ENCODE measurements at regions not wholly inside any gene's neighbourhood (a gene's known extent, or its start where the extent isn't known, plus 50 kb on each side); places are given as distances from the start of the nearest gene placed in this dataset.

GRCh38 chr12:73998894-73999293 lies 538.7 kb upstream of the ATXN7L3B start:
- CTCF ChIA-PET (ENCODE audit: partially characterized antibody) = no interaction called here
- POLR2A ChIA-PET (ENCODE audit: partially characterized antibody) = interaction anchor here (0.7 kb wide), 1 partner anchor 1800 kb away, joined by 4 read pairs; no protein-coding TSS in a partner anchor
- TF ChIP-seq CBX8 (IDR thresholded peaks at IDR 0.05; ENCODE audit: borderline replicate concordance, low read depth, low read length) (no peak), NANOG (IDR thresholded peaks at IDR 0.05; ENCODE audit: insufficient read depth, low read depth, low read length, poor library complexity, severe bottlenecking) (no peak), KDM5A (IDR thresholded peaks at IDR 0.05; ENCODE audit: low read length) (no peak), CTCF (IDR thresholded peaks at IDR 0.05; ENCODE audit: control extremely low read depth in 1 of 3, insufficient read depth in 1 of 3, low read depth in 1 of 3, low read length in 3 of 3) (no peak), RAD21 (IDR thresholded peaks at IDR 0.05 in 1 of 2, conservative IDR thresholded peaks at IDR 0.05 in 1 of 2; ENCODE audit: low read depth in 2 of 2, low read length in 2 of 2) (no peak), E2F6 (IDR thresholded peaks at IDR 0.05) (no peak), SUZ12 (IDR thresholded peaks at IDR 0.05; ENCODE audit: low read length) (no peak), MAFK (IDR thresholded peaks at IDR 0.05; ENCODE audit: low read depth, low read length) (no peak), SAP30 (IDR thresholded peaks at IDR 0.05; ENCODE audit: insufficient read depth, insufficient replicate concordance, low read length) (no peak), CHD1 (IDR thresholded peaks at IDR 0.05; ENCODE audit: low read depth, low read length) (no peak), BACH1 (IDR thresholded peaks at IDR 0.05; ENCODE audit: low read length) (no peak)

More at GRCh38 chr12:73998894-73999293, 538.7 kb upstream of the ATXN7L3B start:
- no peak overlapping the region for H4K91ac ChIP-seq (replicated peaks; ENCODE audit: insufficient read length, low read length)
- no peak overlapping the region for H3K14ac ChIP-seq (ENCODE audit: insufficient read length)
- no peaks in the 10 kb centered on the region for H3K79me1 ChIP-seq (ENCODE audit: low read depth, low read length)
- no peak overlapping the region for H4K8ac ChIP-seq (ENCODE audit: extremely low read depth, insufficient read depth, low read length)
- H3K27me3 ChIP-seq (replicated peaks in 1 of 4; ENCODE audit: control insufficient read depth in 3 of 4, extremely low read depth in 1 of 4, insufficient read depth in 3 of 4, low read length in 3 of 4) = no peaks in the 10 kb centered on the region
- H3K18ac ChIP-seq (ENCODE audit: extremely low read depth, low read length) = no peak overlapping the region
- no peak overlapping the region for H2AK5ac ChIP-seq (ENCODE audit: low read depth, low read length)
- no peak for FAIRE-seq
- H3K23ac ChIP-seq (ENCODE audit: insufficient read length) = no peak overlapping the region
- H2BK12ac ChIP-seq (ENCODE audit: low read depth, low read length) = no peak overlapping the region
- no peak overlapping the region for H2BK15ac ChIP-seq (ENCODE audit: low read length)
- no peak overlapping the region for H2BK120ac ChIP-seq (replicated peaks; ENCODE audit: low read depth, low read length)
- no peak for DNase-seq (ENCODE audit: low read depth in 1 of 2, low spot score in 2 of 2)
- H3K9ac ChIP-seq (replicated peaks in 1 of 4; ENCODE audit: extremely low read depth in 1 of 4, low read depth in 3 of 4, low read length in 3 of 4) = no peak overlapping the region
- no peak overlapping the region for H3K4me3 ChIP-seq (ENCODE audit: extremely low read depth in 1 of 4, insufficient read depth in 2 of 4, low read depth in 3 of 4, low read length in 4 of 4)
- no peak overlapping the region for H3K4me2 ChIP-seq (ENCODE audit: insufficient read depth in 1 of 2, low read depth in 2 of 2, low read length in 2 of 2)
- no peak overlapping the region for H3K56ac ChIP-seq (replicated peaks; ENCODE audit: insufficient read length, low read depth, low read length)
- no peak overlapping the region for H3K27ac ChIP-seq (ENCODE audit: low read depth, low read length)
- no peak overlapping the region for H2BK5ac ChIP-seq (ENCODE audit: low read depth, low read length)
- H4K5ac ChIP-seq (ENCODE audit: insufficient read length, low read depth, low read length) = no peak overlapping the region
- H3K36me3 ChIP-seq (ENCODE audit: control insufficient read depth in 2 of 4, insufficient read depth in 4 of 4, low read length in 3 of 4) = no peaks in the 10 kb centered on the region
- no peak overlapping the region for H3K4ac ChIP-seq (replicated peaks; ENCODE audit: insufficient read length, low read depth, low read length)
- H4K20me1 ChIP-seq (replicated peaks in 1 of 2; ENCODE audit: control insufficient read depth in 1 of 2, insufficient read depth in 2 of 2, low read length in 2 of 2) = no peaks in the 10 kb centered on the region
- H2AFZ ChIP-seq (ENCODE audit: low read length) = no peak overlapping the region
- H3K9me3 ChIP-seq (ENCODE audit: insufficient read depth in 2 of 2, low read depth in 1 of 2, low read length in 1 of 2) = no peaks in the 10 kb centered on the region
- H2BK20ac ChIP-seq (ENCODE audit: low read length) = no peak overlapping the region
- H3K4me1 ChIP-seq (replicated peaks in 1 of 4; ENCODE audit: control insufficient read depth in 3 of 4, insufficient read depth in 4 of 4, low read length in 3 of 4) = no peaks in the 10 kb centered on the region
- 86% methylated on average over 1 of the region's 1 CpG; no CpG with 5 or more reads in 1 of the 2 experiments for WGBS, 2 experiments (ENCODE audit: extremely low coverage in 1 of 2, insufficient coverage in 1 of 2, insufficient read length in 1 of 2, insufficient replicate concordance in 2 of 2, low coverage in 1 of 2, low lambda C conversion rate in 2 of 2, missing lambda C conversion rate in 1 of 2)
- H3K79me2 ChIP-seq (ENCODE audit: control insufficient read depth in 1 of 2, insufficient read depth in 2 of 2, low read length in 2 of 2) = no peaks in the 10 kb centered on the region
- no peaks in the 10 kb centered on the region for H3K23me2 ChIP-seq (ENCODE audit: low read depth, low read length)

Data from H1 (cell line).